HUDEP-2 (cell line): ENCODE measurements at regions not wholly inside any gene's neighbourhood (a gene's known extent, or its start where the extent isn't known, plus 50 kb on each side); places are given as distances from the start of the nearest gene placed in this dataset.
A peak's percentile ranks its signal among the peaks of the same experiment; 100 is the strongest.

Source experiments
- DNase-seq, 76 experiments: peaks; one replicate each; lab custom pipeline; 2025; ENCODE audit not compliant: unreplicated experiment in 76 of 76; lab: John Stamatoyannopoulos, UW

- no peak for DNase-seq
Observed at GRCh38 chr3:30162579-30162978, 443.8 kb upstream of the TGFBR2 start.

DNA sequence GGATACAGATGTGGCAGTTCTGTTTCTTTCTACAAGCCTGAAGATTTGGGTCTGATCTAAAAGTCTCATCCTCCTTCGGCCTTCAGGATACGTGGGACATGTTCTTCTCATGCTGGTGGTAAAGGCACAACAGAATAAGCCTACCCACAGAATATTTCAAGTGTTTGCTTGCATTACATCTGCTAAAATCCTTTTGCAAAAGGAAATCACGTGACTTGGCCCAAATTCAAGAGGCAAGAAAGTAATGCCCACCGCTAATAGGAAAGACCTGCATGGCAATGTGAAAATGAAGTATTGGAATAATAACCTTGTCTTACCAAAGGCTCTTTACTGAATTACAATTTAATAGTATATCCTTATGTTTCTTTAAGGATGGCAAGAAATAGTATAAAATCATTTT, 439.9 kb upstream of the TGFBR2 start:
- DNase-seq = no peak

- no peak for DNase-seq
Observed at GRCh38 chr3:30167541-30168011, 438.8 kb upstream of the TGFBR2 start.

- DNase-seq = no peak
Observed at GRCh38 chr3:30169487-30169886, 436.9 kb upstream of the TGFBR2 start.

DNA sequence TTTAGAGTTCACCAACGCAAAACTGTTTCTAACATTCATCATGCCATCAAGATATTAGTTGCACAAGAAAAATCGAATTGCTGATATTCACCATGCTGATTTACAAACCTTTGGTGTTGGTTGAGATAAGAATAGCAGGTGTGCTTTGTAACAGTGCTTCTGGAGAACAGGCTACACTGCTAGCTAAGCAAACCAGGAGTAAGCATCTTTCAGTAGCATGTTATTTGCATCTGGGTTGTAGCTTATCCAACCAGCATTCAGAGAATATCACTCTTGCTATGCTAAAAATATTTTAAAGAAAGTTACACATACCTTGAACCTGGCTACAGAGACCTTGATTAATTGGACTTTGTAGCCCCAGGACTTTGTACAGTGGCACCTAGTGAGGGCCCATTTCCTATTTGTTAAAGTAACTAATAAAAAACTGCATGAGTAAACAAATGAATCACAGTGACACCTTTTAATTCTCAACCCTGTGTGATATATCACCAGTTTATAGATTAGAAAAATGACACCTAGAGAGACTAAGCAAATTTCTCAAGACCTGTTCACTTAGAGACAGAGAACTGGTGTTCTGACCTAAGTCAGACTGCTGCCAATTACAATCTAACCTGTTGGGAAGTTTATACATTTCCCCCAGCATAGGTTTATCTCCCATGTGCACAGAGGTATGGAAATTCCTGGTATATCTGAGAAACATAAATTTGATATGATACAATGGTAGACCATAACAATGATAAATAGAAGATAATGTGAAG, 435.5 kb upstream of the TGFBR2 start:
- DNase-seq = no peak

- no peak for DNase-seq
Observed at GRCh38 chr3:30174357-30174756, 432.0 kb upstream of the TGFBR2 start.

- no peak for DNase-seq
Observed at GRCh38 chr3:30180310-30181177, 425.9 kb upstream of the TGFBR2 start.

DNA sequence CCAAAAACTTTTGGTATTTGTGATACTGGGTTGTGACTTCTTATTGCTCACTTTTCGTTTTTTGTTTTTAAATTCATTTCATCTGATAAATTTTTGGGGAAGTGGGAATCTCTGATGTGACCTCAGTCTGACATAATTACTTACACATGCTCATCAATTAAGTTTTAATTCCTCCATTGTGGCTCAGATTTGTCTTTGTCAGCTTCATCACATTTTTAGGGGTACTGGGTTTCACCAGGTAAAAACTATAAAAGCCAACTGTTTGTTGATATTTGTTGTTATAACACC, 425.3 kb upstream of the TGFBR2 start:
- no peak for DNase-seq

DNA sequence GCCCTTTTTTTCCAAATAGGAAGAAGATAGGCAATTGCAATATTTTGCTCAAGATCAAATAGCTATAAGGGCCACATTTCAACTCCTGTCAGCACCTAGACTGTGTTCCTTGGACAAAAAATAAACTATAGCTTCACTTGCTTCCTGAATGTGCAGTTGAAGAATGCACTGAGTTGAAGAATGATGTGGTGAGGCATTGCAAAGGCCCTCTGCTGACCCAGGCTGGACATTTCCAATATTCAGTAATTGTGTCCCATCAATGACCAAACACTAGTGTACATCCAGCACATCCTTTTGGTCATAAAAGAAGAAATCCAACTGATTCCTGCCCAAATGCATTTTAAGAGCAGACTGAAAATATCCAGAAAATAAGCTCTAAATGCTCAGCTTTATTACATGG, 424.8 kb upstream of the TGFBR2 start:
- DNase-seq = no peak

DNA sequence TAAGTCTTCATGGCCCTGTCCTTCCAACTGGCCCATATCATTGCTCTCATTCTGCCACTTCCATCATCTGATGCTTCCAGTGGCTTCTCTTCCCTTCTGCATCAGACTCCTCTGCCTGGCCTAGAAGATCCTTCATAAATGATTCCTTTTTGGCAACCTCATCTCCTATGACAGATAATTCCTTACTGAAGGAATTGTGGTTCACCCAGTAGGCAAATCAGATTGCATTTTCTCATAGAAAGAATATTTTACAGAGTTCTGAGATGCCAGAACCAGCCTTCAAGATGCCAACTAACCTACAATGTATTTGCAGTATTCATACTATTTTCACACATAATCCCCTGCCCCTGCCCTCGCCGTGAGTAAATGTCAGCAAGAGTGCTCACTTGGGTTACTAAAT, 423.0 kb upstream of the TGFBR2 start:
- no peak for DNase-seq

- no peak for DNase-seq
Observed at GRCh38 chr3:30184091-30184810, 422.1 kb upstream of the TGFBR2 start.

DNA sequence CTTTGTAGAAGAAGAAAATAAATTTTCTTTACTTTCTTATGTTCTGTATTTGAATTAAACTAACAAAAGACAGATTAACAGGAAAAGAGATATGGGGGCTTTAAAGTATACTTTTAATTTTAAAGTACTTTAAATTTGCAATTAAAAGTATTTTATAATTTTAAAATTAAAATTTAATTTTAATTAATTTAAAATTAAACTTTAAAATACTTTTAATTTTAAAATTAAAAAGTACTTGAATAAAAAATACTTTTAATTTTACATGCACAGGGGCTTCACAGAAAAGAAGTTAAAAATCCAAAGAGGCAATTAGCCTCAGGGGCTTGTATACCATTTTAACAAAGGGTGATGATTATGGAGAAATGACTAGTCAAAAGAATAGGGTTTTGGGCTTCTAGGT, 420.5 kb upstream of the TGFBR2 start:
- no peak for DNase-seq

- no peak for DNase-seq
Observed at GRCh38 chr3:30186741-30187219, 419.6 kb upstream of the TGFBR2 start.

DNA sequence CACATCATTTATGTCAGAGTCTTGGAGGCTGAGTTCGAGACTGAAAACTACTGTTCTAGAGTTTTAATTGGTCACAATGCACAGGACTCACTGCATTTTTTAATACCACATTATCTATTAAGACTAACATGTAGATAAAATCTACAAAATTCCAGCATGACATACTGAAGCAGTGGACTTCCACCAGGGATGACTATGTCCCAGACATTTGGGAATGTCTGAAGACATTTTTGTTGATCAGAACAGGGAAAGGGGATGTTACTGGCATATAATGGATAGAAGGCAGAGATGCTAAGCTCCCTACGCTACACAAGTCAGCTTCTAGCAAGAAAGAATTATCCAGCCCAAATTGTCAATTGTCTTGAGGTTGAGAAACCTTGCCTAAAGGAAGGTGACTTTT, 419.0 kb upstream of the TGFBR2 start:
- no peak for DNase-seq

- no peak for DNase-seq
Observed at GRCh38 chr3:30188713-30189112, 417.7 kb upstream of the TGFBR2 start.

DNA sequence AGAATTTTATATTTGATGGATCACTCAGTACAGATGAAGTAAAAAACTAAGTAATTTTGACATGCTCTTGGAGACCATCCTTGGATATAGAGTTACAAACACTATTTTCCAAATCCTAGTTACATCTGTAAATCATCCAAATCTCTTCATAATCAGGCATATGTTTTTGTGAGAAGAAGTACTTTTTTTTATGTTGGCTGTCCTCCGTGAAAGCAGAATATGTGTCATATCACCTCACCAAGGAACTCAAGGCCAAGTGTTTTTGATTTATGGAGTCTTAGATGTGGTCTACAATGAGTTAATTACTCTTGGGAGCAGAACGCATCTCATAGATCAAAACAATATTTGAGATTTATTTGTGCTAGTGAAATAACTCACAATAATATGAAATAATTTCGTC, 416.5 kb upstream of the TGFBR2 start:
- DNase-seq = no peak

DNA sequence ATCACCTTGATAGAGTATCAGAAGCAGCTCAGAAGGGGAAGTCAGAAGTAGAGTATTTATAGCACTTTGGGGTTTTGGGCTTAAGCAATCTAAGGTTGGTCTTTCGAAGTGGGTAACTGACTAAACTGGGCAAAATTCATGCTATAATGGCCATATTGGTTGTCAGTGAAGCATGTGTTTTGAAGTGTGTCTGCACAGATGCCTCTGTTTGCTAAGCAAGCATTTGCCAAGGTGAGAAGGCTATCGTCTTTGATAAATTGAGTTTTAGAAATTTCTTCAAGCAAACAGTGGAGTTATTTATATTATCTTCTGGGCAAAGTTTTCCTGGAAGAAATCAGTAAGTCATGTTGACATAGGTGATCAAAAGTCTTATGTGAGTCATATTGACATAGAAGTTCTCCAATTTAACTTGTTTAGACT, 412.8 kb upstream of the TGFBR2 start:
- no peak for DNase-seq

GRCh38 chr3:30195352-30195751, 411.0 kb upstream of the TGFBR2 start:
- DNase-seq = no peak

DNA sequence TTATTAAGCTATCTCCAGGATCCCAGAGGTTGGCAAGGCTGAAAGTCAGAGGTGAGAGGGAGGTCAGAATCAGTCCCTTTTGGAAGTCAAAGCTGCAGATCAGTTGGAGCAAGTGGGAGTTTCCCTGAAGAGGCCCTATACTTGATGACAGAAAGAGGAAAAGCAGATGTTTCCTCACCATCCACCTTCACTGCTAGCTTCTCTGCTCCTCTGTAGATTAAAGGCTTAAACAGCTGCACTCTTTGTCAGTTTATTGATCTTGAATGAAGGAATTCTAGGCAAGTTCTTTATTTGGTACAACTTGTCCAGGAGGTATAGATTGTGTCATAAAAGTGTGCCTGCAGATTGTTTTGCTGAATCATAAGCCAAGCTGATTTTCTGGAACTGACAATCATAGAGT, 408.2 kb upstream of the TGFBR2 start:
- DNase-seq = no peak

DNA sequence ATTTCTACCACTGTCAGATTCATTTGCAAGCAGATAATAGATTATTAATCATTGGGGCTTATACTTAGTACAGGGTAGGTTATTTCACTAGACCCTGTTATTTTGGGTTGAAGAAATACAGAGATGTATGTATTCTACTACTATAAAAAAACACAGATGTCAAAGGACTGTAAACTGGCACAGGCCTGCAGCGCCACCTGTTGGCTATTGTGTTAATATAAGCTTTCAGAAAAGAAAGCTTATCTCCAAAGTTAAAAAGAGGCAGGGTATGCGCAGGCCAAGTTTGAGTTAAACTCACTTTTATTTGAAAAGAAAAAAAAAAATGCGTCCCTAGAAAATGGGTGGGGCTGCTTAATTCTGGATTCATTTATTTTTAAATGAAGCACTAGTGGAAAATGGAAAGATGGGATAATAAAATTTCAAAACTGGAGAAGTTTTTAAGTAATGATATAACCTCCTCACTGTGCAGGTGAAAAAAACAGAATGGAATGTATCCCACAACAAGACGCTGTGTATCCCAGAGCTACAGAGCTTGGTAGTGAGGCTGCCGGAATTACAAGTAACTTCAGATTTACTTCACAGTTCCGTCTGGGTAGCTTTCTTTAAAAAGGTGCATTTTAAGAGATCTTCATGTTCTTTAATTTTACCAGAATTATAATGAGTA, 407.2 kb upstream of the TGFBR2 start:
- peak in 41 of 76 experiments; percentile 0 to 51 (median 13) for DNase-seq

GRCh38 chr3:30199855-30200254, 406.5 kb upstream of the TGFBR2 start:
- DNase-seq = no peak
